Glomerular visceral epithelial cell (primary cell): ENCODE measurements at regions not wholly inside any gene's neighbourhood (a gene's known extent, or its start where the extent isn't known, plus 50 kb on each side); places are given as distances from the start of the nearest gene placed in this dataset.

ENCODE experiments used
- DNase-seq: peaks from one replicate; pipeline ENCODE4 v3.0.0-alpha.2; 2016; ENCODE audit errors: extremely low spot score

- DNase-seq, result no peak
Measured at GRCh38 chr2:88283886-88284592, 113.9 kb downstream of the THNSL2 start.

- DNase-seq, result no peak
Measured at GRCh38 chr2:88281302-88282217, 111.4 kb downstream of the THNSL2 start.

- DNase-seq, result no peak
Measured at GRCh38 chr2:88269836-88270235, 99.7 kb downstream of the THNSL2 start.

GRCh38 chr2:88265352-88266303 lies 95.5 kb downstream of the THNSL2 start:
- DNase-seq, result peak; percentile 5

- no peak for DNase-seq
Measured at GRCh38 chr2:88263861-88264260, 93.7 kb downstream of the THNSL2 start.

GRCh38 chr2:88261725-88262124 lies 91.6 kb downstream of the THNSL2 start:
- DNase-seq, result no peak

- DNase-seq, result no peak
Measured at GRCh38 chr2:88258208-88258607, 88.1 kb downstream of the THNSL2 start.

- DNase-seq, result no peak
Measured at GRCh38 chr2:88254437-88255091, 84.4 kb downstream of the THNSL2 start.

GRCh38 chr2:88253997-88254396 lies 83.9 kb downstream of the THNSL2 start:
- no peak for DNase-seq

GRCh38 chr2:88253375-88253774 lies 83.2 kb downstream of the THNSL2 start:
- no peak for DNase-seq

- DNase-seq, result no peak
Measured at GRCh38 chr2:88252646-88253045, 82.5 kb downstream of the THNSL2 start.

GRCh38 chr2:88252111-88252510 lies 82.0 kb downstream of the THNSL2 start:
- DNase-seq, result no peak

GRCh38 chr2:88250404-88250803 lies 80.3 kb downstream of the THNSL2 start:
- no peak for DNase-seq

GRCh38 chr2:88248280-88248828 lies 78.2 kb downstream of the THNSL2 start:
- DNase-seq, result no peak

GRCh38 chr2:88247531-88247930 lies 77.4 kb downstream of the THNSL2 start:
- peak; percentile 7 for DNase-seq

GRCh38 chr2:88245109-88245508 lies 75.0 kb downstream of the THNSL2 start:
- DNase-seq, result no peak

- DNase-seq, result no peak
Measured at GRCh38 chr2:88239781-88240180, 69.6 kb downstream of the THNSL2 start.

GRCh38 chr2:88236666-88237065 lies 66.5 kb downstream of the THNSL2 start:
- DNase-seq, result no peak
